DMS153 (cell line): ENCODE measurements at regions not wholly inside any gene's neighbourhood (a gene's known extent, or its start where the extent isn't known, plus 50 kb on each side); places are given as distances from the start of the nearest gene placed in this dataset.
"Not testable (repeated sequence)": the region's sequence is repeated elsewhere in the genome, so short reads cannot be mapped to it uniquely, and the experiment has no call there.

Experiments used
- DNase-seq: peaks from one replicate; lab custom pipeline; 2025; lab: John Stamatoyannopoulos, UW

DNA sequence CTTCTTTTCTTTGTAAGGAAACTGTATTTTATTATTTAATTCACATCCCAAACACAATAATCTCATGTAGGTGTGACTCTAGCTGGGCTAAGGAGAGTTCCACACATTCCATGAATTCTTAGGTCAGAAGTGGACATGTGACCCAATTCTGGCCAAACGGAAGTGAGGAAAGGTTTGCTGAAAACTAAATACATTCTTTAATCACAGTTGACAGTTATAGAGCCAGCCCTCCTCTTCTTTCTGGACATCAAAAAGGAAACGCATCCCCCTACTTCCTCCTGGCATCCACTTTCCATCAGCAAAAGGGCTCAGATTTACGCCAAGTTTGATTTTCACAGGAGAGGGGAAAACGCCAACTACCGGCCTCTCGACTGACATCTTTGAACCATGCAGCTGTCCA lies 774.4 kb upstream of the POM121L12 start:
- no peak for DNase-seq

DNA sequence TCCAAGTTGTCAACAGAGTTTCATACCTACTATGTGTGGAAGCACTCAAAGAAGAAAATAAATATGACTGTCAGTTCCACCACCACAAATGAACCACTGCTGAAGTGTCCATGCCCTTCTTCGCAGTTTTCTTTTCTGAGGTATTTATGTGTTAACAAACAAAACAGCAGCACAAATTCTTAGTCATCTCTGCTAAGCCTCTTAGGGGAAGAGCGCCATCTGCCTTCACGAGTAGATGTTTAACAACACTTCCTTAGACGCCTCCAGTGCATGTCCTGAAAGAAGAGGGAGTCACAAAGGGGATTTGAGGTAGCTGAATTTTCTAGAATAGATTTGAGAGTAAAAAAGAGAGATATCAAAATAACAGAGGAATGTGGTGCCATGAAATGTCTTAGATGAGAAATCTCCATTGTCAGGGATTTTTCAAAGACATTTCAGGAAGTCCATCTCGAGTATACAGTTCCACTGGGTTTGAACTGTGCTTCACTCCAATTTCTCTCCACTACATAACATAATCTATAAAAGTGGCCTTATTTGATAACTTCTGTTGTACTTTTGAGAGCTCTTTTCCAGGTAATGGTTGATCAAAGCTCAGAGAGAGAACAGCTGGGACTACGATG lies 775.3 kb upstream of the POM121L12 start:
- no peak for DNase-seq

DNA sequence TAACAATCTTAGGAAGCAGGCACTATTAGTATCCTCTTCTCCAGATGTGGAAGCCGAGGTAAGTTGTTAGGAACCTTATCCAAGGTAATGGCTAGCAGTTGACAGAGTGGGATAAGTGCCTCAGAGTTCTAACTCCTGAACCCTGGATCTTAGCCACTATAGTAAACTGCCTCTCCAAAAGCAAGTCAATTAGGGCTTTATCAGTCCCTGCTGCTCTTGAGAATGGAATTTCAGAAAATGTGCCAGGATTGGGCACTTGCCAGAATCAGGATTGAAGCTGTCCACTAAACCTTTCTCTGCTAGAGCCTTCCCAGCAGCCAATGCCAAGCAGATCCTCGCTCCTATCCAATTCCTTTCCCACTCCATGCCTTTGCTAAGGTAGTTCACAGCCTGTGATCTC lies 777.5 kb upstream of the POM121L12 start:
- no peak for DNase-seq

DNA sequence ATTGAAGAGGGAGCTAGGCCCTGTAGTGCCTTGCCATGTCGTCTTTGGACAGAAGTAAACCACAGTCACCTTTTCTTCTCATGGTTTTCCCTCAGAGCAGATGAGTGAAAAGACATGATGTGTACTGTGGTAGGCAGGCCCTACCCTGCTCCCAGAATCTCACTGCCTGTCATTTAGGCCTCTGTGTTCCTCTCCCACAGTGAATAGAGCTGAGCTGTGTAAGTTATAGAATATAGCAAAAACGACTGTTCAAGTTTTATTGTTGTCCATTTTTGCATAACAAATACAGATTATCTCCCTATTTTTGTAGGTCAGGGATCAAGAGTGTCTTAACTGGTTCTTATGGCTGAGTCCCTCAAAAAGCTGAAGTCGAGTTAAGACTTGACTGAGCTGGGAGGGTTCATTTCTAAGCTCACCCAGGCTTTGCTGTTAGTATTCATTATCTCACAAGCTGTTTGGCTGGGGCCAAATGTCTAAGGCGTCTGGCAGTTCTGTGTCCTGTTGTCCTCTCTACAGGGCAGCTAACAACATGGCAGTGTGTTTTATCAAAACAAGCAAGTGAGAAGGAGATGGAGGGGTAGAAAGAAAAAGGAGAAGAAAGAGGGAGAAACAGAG lies 780.9 kb upstream of the POM121L12 start:
- DNase-seq: no peak

DNA sequence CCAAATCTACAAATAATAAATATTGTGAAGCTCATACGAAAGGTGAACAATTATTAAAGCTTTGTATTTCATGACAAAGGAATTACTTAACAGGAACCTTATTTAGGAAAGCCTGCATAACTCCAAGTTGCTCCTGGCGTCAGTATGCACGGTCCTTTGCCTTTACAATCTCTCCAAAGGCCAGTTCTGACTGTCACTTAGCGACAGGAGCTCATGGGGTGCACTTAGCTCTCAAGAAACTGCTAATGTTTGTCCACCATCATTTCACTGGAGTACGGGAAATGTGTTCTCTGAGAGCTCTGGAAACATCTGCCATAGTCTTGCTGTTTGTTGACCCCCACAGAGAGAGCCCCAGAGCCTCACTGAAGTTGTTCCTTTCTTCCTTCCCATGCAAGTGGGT lies 781.5 kb upstream of the POM121L12 start:
- no peak for DNase-seq

DNA sequence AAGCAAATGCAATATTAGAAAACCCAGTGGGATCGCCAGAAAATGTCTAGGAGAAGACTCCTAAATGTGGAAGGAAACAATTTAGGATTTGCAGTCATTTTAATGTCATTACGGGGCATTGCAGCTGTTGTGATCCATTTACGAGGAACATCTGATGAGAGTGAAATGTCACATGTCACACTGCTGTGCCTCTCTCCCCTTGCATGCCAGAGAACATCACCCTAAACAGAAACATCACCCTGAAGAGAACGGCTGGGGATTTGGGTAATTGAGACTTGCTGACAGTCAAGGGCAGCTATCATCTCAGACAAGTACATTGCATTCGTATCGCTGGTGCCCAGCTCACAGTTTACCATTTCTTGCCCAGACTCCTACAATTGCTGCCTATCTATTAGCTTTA lies 785.7 kb upstream of the POM121L12 start:
- no peak for DNase-seq

DNA sequence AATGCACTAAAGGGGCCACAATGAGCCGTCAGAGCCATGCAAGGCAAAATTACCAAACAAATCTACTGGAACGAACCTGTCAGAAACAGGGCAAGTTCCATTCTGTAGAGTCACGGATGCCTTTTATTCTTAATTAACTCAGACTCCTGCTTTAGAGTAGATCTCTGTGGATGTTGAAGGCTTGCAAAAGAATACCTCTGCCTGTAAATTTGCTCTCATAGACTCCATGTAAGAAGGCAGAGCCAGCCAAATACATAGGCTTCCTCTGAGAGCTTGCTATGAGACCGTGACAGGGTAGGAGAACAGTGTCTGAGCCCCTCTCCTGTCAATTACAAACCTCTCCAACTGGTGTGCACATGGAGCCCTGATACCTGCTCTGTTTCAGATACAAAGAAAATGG lies 787.9 kb upstream of the POM121L12 start:
- DNase-seq: no peak

DNA sequence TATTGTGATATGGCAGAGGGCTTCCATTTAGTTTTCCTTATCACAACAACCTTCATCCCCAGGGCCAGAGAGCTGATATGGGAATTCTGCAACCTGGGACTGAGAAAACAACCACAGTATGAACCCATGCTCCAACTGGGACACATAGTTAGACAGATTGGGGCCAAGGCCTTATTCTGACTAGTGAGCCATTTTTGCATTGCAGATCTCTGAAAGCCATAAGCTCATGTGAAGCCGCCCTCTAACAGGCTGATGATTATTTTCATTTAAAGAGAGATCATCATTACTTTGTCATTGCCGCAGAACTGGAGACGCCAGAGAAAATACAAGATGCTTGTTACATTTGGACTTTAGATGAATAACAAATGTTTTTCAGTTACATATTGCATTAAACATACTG lies 791.7 kb upstream of the POM121L12 start:
- DNase-seq: no peak

DNA sequence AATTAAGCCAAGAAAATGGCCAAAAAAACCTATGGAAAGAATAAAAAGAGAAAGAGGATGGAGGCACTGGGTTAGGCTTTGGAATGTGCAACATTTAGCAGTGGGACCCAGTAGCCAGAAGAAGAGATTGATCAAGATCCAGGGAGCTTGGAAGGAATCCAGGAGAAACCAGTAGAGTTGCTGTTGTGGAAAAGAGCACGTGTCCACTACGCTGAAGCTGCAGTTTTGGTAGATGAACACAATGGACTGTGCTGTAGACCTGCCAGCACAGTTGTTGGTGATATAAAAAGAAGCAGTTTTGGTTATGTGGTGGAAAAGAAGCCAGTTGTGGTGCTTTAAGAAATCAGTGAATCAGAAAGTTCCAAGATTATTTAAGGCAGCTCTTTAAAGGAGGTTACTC lies 802.2 kb upstream of the POM121L12 start:
- no peak for DNase-seq

DNA sequence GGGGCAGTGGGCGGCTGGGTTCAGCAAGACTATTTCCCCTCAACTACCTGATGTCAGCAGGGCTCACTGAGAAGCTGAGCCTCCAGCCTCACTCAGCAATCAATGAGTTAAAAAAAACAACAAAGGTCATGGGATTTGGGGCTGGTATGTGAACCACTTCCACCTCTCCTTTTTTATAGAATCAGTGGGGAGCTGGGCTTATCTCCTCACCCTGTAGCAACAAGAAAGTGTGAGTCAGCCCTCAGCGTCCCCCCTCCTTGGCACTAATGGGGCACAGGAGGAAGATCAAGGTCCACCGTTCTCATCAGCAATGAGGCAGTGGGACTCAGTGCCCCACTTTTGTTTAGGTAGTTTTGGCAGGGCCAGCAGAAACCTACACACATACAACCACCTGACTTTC lies 823.5 kb upstream of the POM121L12 start:
- no peak for DNase-seq

DNA sequence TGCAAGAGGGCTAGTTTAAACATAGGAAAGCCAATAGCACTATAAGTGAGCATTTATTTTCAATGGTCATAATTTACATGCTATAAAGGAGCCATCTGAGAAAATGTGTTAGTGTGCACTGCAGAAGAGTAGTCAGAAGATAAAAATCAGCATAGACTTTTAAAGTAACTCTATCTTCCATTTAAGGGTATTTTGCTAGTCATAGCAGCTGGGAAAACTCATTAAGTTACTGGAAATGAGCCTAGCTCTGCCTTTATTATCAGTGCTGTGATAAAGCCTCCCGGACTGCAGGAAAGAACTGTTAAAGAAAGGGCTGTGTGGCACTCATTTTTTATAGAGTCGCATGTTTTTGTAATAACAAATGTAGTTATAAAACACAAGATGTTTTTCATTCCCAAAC lies 825.8 kb upstream of the POM121L12 start:
- no peak for DNase-seq

DNA sequence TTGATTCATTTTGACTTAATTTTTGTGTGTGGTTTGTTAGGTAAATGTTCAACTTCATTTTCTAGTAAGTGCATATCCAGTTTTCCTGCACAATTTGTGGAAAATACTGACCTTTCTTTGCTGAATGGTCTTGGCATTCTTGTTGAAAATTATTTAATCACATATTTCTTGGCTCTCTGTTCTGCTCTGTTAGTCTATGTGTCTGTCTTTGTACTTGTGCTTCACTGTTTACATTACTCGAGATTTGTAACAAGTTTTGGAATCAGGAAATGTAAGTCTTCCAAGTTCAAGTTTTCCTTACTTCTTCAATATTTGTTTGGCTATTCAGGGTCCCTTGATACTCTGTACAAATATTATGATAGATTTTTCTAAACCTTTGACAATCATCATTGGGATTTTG lies 838.2 kb upstream of the POM121L12 start:
- DNase-seq: no peak

DNA sequence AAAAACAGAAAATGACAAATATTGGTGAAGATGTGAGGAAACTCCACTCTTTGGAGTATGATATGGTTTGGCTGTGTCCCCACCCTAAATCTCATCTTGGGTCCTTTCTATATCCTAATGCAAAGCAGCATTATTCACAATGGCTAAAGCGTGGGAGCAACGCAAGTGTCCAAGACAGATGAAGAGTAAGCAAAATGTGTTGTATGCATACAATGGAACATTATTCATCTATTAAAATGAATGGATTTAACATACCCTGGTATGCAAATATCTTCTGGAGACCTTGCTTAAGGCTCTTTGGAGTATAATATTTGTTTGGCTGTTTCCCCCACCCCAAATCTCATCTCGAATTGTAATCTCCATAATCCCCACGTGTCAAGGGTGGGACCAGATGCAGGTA lies 839.8 kb upstream of the POM121L12 start:
- no peak for DNase-seq

DNA sequence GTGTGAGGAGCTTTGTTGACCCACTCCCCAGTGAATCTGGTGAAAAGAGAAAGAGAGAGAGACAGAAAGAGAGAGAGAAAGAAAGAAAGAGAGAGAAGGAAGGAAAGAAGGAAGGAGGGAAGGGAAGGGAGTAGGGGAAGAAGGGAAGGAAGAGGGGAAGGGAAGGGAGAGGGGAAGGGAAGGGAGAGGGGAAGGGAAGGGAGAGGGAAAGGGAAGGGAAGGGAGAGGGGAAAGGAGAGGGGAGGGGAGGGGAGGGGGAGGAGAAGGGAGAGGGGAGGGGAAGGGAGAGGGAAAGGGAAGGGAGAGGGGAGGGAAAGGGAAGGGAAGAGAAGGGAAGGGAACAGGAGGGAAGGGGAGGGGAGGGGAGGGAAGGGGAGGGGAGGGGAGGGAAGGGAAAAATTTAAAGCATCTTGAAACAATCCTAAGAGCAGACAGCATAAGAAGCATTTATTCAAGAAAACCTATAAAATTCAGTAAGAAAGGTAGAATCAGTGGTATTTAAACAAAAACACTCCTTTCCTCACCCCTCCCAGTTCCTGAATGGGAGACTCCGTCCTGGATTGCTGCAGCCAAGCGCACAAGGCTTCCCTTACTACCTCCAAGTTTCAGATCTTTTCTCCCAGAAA lies 846.2 kb upstream of the POM121L12 start:
- no peak for DNase-seq

DNA sequence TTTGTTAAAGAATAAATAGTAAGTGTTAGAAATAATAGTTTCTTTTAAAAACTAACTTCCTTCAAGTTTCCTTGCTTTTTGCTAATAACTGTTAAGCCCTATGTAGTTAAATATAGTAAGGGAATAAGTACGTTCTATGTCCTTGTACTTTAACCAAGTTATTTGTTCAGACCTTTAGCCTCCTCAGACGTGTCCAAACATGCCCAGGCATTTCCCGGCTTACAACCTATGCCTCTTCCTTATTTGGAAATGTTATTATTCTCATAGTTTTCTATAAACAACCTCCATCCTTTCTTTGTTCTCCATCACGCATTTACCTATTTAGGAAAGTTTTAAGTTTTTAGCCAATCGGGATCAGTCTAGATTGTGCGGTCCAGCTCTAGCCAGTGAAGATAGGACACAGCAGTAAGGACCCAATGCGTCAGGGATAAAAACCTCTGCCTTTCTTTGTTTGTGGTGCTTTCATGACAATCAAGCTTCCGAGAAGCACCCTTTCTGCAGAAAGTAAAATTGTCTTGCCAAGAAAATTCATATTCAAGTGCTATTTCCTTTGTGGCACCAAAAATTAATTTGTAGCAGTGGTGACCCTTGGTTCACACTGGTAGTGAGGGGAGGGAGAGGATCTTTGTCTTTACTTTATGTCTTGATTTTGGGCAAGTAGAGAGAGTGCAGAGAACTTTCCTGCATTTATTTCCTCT lies 851.3 kb upstream of the POM121L12 start:
- DNase-seq: no peak

DNA sequence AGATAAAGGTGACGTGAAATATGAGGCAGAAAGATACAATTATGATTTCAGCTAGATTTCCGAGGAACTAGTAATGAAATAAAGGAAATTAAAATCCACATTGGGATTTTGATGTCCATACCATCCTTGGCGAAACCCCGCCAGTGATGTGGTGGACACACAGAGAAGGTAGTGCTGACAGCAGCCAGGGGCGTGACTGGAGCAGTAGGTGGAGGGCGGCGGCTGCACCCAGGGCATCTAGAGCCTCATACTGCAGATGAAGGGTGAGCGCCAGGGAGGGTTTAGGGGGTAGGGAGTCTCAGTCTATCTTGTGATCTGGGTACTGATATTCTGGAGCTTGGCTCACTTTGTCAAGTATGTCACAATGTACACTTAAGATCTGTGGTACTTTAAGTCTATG lies 855.5 kb upstream of the POM121L12 start:
- no peak for DNase-seq

DNA sequence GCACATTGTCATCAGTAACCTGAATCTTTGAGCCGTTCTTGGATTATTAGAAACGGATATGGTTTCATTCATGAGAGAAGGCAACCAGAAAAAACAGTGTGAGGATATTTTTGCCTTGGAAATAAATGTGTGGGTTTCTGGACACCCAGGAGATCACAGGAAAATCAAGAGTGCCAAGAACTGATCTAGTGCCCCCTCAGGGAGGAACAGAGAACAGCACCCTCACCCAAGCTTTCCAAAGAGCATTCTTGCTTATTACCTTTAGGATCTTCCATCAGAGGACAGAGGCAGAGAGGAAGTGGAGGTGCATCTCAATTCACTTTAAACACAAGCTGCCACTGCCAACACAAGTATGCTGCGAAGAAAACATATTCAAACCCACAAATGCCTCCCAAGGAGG lies 851.5 kb upstream of the COBL start:
- no peak for DNase-seq

DNA sequence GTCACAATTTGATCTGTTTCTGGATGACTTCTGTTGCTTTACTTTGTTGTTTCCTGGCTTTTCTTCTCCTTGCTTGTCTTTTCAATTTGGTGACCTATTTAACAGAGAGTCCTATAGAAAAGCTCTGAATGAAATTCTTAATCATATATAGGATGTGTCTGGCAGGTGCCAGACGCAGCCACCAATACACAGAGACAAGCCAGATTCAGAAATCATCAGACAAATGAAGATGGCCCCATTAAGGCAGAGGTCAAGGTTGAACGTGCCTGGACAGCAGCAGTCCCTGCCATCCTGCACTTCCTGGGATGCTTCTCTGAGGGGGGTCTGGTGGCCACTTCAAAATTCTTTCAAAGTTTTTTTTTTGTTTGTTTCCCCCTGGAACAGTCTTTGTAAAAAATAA lies 846.7 kb upstream of the COBL start:
- DNase-seq: no peak

DNA sequence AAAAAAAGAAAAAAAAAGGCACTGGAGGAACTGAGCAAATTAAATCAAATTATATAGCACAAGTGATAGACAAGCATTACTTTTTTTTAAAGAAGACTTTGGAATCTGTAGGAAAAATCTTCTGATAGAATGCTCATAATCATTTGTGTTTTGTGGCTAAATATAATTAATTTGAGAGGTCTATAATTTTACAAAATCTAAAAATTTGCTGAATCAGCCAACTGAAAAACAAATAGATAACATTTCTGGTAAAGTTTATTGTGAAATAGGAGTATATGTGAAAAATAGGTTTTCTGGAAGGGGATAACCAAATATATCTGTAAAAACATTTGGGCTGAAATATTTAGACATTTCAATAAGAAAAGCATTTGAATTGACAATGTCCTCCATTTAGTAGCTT lies 844.9 kb upstream of the COBL start:
- DNase-seq: no peak

DNA sequence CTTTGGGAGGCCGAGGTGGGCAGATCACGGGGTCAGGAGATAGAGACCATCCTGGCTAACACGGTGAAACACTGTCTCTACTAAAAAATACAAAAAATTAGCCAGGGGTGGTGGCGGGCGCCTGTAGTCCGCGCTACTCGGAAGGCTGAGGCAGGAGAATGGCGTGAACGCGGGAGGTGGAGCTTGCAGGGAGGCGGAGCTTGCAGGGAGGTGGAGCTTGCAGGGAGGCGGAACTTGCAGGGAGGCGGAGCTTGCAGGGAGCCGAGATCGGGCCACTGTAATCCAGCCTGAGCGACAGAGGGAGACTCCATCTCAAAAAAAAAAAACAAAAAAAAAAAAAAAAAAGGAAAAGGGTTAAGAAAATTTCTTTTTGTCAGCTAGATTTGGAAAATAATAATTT lies 842.8 kb upstream of the COBL start:
- DNase-seq: not testable (repeated sequence)

DNA sequence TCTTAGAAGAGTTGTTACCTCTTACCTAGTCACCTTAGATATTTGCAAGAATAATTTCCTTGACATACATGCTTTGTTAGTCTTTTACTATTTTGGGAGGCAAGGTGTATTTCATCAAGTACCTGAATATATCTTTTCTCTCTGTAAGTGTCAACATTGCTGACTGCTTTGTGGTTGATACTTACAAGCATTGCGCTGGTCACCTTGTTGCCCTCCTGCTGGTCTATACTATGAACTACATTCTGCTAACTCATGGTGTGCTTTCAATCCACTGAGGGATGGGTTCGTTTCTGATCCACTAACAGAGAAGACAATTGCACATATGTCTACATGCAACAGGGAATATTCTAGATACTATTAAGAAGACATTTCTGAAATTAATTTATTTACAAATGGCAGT lies 837.8 kb upstream of the COBL start:
- DNase-seq: no peak

DNA sequence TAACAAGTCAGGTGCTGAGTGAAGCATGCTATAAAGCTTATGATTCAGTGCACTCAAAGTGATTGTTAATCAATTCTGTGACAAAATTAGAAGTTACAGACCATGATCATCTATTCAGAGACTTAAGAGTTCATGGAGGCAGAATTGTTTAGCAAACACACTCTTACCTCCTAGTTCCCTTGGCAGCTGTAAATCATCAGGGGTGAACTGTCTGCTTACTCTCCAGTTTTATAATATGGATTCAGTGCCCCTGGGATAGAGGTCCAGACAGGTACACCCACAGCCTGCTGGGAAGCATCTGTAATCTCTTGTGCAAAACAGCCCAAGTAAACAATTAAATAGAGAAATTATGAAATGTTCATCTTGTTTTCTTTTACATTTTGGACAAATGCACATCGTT lies 835.0 kb upstream of the COBL start:
- DNase-seq: peak; percentile 13

DNA sequence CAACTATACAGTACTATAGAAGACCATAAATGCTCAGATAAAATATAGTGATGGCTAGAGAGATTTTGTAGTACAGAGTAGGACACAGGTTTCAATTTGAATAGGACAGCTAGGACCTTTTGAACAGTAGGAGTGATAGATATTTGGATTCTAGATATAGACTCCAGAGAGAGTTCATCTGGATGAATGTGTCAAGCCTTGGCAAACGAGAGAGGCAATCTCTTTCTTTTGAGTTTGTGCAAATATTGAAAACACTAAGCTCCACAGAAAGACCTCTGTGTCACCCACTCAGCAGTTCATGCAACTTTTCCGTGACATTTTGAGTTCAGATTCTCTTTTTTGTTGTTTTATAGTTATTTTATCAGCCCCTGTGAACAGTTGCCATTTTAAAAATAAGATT lies 834.3 kb upstream of the COBL start:
- no peak for DNase-seq
